HEK293 (cell line): ENCODE measurements at regions not wholly inside any gene's neighbourhood (a gene's known extent, or its start where the extent isn't known, plus 50 kb on each side); places are given as distances from the start of the nearest gene placed in this dataset.

ENCODE experiments used
- YY2 ChIP-seq: fragments of 450-650 bp; formaldehyde crosslinking; IDR thresholded peaks from 2 replicates; pipeline ENCODE4 v1.5.1; 2016; ENCODE audit warnings: missing biosample characterization, missing genetic modification characterization
- ZBTB17 ChIP-seq: fragments of 450-650 bp; formaldehyde crosslinking; IDR thresholded peaks from 2 replicates; pipeline ENCODE4 v1.5.1; 2016; ENCODE audit warnings: missing biosample characterization, missing genetic modification characterization
- ZNF121 ChIP-seq: fragments of 450-650 bp; formaldehyde crosslinking; IDR thresholded peaks from 2 replicates; pipeline ENCODE4 v1.5.1; 2016; ENCODE audit warnings: missing biosample characterization, missing genetic modification characterization
- ZNF274 ChIP-seq, 2 experiments: fragments of 200-500 bp in 1 of 2; fragments of 450-650 bp in 1 of 2; sonication (Bioruptor generic) in 1 of 2; formaldehyde crosslinking in 1 of 2; IDR thresholded peaks; 2 replicates each; pipeline versions ENCODE4 v1.5.1 to v1.6.1; 2014 to 2016; ENCODE audit warnings: borderline replicate concordance in 1 of 2, inconsistent platforms in 1 of 2, low read length in 1 of 2, missing biosample characterization in 1 of 2, missing genetic modification characterization in 1 of 2
- ZNF341 ChIP-seq: fragments of 450-650 bp; formaldehyde crosslinking; IDR thresholded peaks from 2 replicates; pipeline ENCODE4; 2016; ENCODE audit warnings: low read depth, missing biosample characterization, missing genetic modification characterization
- ZNF548 ChIP-seq: fragments of 450-650 bp; formaldehyde crosslinking; IDR thresholded peaks from 2 replicates; pipeline ENCODE4 v1.5.1; 2016; ENCODE audit warnings: missing biosample characterization, missing genetic modification characterization
- ZNF558 ChIP-seq: fragments of 450-650 bp; formaldehyde crosslinking; IDR thresholded peaks from 2 replicates; pipeline ENCODE4 v1.5.1; 2016; ENCODE audit warnings: missing biosample characterization, missing genetic modification characterization
- ZNF571 ChIP-seq: fragments of 450-650 bp; formaldehyde crosslinking; IDR thresholded peaks from 2 replicates; pipeline ENCODE4 v1.5.0; 2017; ENCODE audit warnings: missing biosample characterization, missing genetic modification characterization
- ZNF747 ChIP-seq: fragments of 450-650 bp; formaldehyde crosslinking; IDR thresholded peaks from 2 replicates; pipeline ENCODE4 v1.5.1; 2016; ENCODE audit warnings: missing biosample characterization, missing genetic modification characterization
- TF ChIP-seq, protein P1 (sequence below): fragments of 450-650 bp; formaldehyde crosslinking; IDR thresholded peaks from 2 replicates; pipeline ENCODE4 v1.5.1; 2016; ENCODE audit warnings: missing biosample characterization, missing genetic modification characterization, low read depth
- TF ChIP-seq, protein P2 (sequence below): fragments of 450-650 bp; formaldehyde crosslinking; IDR thresholded peaks from 2 replicates; pipeline ENCODE4 v1.5.1; 2016; ENCODE audit warnings: missing biosample characterization, missing genetic modification characterization
- TF ChIP-seq, protein P3 (sequence below): fragments of 450-650 bp; formaldehyde crosslinking; IDR thresholded peaks from 2 replicates; pipeline ENCODE4 v1.5.1; 2016; ENCODE audit warnings: missing biosample characterization, missing genetic modification characterization
- TF ChIP-seq, protein P4 (sequence below): fragments of 450-650 bp; formaldehyde crosslinking; IDR thresholded peaks from 2 replicates; pipeline ENCODE4 v1.5.1; 2016; ENCODE audit warnings: missing biosample characterization, missing genetic modification characterization

DNA sequence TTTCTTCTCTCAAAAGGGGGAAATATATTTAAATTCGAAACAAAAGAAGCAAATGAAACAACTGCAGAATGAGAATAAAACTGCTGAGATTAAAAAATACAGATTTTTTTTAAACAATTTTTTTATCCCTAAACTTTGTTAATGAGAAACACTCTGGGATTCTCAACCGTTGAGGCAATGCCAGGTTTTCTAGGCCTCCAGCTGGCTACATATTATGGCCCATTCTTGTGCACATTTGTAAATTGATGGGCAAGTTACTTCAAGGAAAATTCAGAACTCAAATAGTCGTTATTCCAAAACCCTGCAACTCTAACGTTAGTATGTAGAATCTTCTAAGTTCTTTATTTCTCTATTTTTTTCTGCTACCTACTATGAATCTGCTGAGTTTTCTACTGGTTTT, 239.3 kb upstream of the WSCD1 start:
- TF ChIP-seq ZBTB17 (tag by site-specific recombination) (no peak), ZNF341 (tag by site-specific recombination) (no peak), ZNF558 (no peak), ZNF274 (IDR thresholded peaks at IDR 0.05; ENCODE audit: low read length) (no peak), ZNF274 (tag by site-specific recombination; IDR thresholded peaks at IDR 0.05; ENCODE audit: borderline replicate concordance) (no peak), ZNF121 (no peak), ZNF571 (tag by site-specific recombination) (no peak), ZNF747 (tag by site-specific recombination) (no peak), ZNF548 (no peak), YY2 (tag by site-specific recombination) (no peak)
- TF ChIP-seq, protein P1, sequence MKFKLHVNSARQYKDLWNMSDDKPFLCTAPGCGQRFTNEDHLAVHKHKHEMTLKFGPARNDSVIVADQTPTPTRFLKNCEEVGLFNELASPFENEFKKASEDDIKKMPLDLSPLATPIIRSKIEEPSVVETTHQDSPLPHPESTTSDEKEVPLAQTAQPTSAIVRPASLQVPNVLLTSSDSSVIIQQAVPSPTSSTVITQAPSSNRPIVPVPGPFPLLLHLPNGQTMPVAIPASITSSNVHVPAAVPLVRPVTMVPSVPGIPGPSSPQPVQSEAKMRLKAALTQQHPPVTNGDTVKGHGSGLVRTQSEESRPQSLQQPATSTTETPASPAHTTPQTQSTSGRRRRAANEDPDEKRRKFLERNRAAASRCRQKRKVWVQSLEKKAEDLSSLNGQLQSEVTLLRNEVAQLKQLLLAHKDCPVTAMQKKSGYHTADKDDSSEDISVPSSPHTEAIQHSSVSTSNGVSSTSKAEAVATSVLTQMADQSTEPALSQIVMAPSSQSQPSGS, result no peak
- TF ChIP-seq, protein P2, sequence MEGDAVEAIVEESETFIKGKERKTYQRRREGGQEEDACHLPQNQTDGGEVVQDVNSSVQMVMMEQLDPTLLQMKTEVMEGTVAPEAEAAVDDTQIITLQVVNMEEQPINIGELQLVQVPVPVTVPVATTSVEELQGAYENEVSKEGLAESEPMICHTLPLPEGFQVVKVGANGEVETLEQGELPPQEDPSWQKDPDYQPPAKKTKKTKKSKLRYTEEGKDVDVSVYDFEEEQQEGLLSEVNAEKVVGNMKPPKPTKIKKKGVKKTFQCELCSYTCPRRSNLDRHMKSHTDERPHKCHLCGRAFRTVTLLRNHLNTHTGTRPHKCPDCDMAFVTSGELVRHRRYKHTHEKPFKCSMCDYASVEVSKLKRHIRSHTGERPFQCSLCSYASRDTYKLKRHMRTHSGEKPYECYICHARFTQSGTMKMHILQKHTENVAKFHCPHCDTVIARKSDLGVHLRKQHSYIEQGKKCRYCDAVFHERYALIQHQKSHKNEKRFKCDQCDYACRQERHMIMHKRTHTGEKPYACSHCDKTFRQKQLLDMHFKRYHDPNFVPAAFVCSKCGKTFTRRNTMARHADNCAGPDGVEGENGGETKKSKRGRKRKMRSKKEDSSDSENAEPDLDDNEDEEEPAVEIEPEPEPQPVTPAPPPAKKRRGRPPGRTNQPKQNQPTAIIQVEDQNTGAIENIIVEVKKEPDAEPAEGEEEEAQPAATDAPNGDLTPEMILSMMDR (tag by site-specific recombination), result no peak
- TF ChIP-seq, protein P3, sequence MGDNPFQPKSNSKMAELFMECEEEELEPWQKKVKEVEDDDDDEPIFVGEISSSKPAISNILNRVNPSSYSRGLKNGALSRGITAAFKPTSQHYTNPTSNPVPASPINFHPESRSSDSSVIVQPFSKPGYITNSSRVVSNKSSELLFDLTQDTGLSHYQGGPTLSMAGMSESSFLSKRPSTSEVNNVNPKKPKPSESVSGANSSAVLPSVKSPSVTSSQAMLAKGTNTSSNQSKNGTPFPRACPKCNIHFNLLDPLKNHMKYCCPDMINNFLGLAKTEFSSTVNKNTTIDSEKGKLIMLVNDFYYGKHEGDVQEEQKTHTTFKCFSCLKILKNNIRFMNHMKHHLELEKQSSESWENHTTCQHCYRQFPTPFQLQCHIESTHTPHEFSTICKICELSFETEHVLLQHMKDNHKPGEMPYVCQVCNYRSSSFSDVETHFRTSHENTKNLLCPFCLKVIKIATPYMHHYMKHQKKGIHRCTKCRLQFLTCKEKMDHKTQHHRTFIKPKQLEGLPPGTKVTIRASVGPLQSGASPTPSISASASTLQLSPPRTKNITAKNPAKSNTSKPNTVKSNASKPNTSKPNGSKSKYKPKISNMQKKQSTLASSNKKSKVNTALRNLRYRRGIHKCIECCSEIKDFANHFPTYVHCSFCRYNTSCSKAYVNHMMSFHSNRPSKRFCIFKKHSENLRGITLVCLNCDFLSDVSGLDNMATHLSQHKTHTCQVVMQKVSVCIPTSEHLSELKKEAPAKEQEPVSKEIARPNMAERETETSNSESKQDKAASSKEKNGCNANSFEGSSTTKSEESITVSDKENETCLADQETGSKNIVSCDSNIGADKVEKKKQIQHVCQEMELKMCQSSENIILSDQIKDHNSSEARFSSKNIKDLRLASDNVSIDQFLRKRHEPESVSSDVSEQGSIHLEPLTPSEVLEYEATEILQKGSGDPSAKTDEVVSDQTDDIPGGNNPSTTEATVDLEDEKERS, result no peak
- TF ChIP-seq, protein P4, sequence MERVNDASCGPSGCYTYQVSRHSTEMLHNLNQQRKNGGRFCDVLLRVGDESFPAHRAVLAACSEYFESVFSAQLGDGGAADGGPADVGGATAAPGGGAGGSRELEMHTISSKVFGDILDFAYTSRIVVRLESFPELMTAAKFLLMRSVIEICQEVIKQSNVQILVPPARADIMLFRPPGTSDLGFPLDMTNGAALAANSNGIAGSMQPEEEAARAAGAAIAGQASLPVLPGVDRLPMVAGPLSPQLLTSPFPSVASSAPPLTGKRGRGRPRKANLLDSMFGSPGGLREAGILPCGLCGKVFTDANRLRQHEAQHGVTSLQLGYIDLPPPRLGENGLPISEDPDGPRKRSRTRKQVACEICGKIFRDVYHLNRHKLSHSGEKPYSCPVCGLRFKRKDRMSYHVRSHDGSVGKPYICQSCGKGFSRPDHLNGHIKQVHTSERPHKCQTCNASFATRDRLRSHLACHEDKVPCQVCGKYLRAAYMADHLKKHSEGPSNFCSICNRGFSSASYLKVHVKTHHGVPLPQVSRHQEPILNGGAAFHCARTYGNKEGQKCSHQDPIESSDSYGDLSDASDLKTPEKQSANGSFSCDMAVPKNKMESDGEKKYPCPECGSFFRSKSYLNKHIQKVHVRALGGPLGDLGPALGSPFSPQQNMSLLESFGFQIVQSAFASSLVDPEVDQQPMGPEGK (tag by site-specific recombination), result no peak
